ENCODE measurements at regions not wholly inside any gene's neighbourhood (a gene's known extent, or its start where the extent isn't known, plus 50 kb on each side); places are given as distances from the start of the nearest gene placed in this dataset.
A peak's percentile ranks its signal among the peaks of the same experiment; 100 is the strongest.

GRCh38 chr12:58719161-58719560 is 201.1 kb downstream of the LRIG3 start:
- TF ChIP-seq, protein P1, sequence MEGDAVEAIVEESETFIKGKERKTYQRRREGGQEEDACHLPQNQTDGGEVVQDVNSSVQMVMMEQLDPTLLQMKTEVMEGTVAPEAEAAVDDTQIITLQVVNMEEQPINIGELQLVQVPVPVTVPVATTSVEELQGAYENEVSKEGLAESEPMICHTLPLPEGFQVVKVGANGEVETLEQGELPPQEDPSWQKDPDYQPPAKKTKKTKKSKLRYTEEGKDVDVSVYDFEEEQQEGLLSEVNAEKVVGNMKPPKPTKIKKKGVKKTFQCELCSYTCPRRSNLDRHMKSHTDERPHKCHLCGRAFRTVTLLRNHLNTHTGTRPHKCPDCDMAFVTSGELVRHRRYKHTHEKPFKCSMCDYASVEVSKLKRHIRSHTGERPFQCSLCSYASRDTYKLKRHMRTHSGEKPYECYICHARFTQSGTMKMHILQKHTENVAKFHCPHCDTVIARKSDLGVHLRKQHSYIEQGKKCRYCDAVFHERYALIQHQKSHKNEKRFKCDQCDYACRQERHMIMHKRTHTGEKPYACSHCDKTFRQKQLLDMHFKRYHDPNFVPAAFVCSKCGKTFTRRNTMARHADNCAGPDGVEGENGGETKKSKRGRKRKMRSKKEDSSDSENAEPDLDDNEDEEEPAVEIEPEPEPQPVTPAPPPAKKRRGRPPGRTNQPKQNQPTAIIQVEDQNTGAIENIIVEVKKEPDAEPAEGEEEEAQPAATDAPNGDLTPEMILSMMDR (conservative IDR thresholded peaks at IDR 0.05; ENCODE audit: control insufficient read depth, insufficient read depth, low read depth, low read length) = no peak
- peak; percentile 50 for DNase-seq (ENCODE audit: low read depth)
- H3K4me3 ChIP-seq (ENCODE audit: control insufficient read depth, low read depth, low read length) = no peak overlapping the region

DNA sequence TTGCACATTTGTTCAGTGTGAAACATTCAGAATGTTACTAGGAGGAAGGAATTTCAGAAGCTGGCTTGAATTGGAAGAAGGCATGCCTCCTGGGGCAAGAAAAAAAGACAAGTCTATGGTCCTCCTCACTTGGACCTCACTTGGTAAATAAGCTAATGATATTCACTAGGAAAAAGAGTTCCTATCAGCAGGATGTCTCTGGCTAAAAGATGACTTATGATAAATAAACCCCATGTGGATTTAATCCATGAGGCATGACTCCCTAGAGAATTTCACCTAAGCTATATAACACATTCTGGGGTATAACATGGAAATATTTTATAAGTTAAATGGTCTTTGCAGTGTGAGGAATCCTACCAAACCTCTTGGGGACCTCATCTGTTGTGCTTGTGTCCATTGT is 199.9 kb downstream of the LRIG3 start:
- TF ChIP-seq, protein P1 (conservative IDR thresholded peaks at IDR 0.05; ENCODE audit: control insufficient read depth, insufficient read depth, low read depth, low read length) = no peak
- peak; percentile 7 for DNase-seq (ENCODE audit: low read depth)
- H3K4me3 ChIP-seq (ENCODE audit: control insufficient read depth, low read depth, low read length) = no peak overlapping the region

- TF ChIP-seq, protein P1 (conservative IDR thresholded peaks at IDR 0.05; ENCODE audit: control insufficient read depth, insufficient read depth, low read depth, low read length) = no peak
- DNase-seq (ENCODE audit: low read depth) = peak; percentile 7
- H3K4me3 ChIP-seq (ENCODE audit: control insufficient read depth, low read depth, low read length) = no peak overlapping the region
Measured at GRCh38 chr12:58725400-58726105, 194.8 kb downstream of the LRIG3 start.

DNA sequence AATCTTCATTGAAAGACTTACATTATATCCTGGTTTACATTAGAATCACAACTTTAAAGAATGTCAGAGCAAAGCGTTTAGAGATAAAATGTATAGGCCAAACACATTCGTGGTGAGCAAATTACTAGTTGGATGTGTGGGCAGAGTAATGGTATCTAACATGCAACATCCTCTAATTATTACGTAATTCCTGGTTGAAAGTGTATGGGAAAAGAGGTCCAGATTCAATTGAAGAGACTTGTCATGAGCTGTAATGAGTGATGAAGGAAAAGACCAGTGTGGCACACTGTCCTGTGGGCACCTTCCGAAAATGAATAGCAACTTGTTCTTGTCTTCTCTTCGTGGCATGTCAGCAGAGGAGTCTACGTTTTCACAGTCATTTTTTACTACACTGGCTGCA is 192.8 kb downstream of the LRIG3 start:
- no peak overlapping the region for H3K4me3 ChIP-seq (ENCODE audit: control insufficient read depth, low read depth, low read length)
- TF ChIP-seq, protein P1 (conservative IDR thresholded peaks at IDR 0.05; ENCODE audit: control insufficient read depth, insufficient read depth, low read depth, low read length) = no peak
- DNase-seq (ENCODE audit: low read depth) = peak; percentile 42

GRCh38 chr12:58728397-58728796 is 191.9 kb downstream of the LRIG3 start:
- peak; percentile 38 for DNase-seq (ENCODE audit: low read depth)
- no peak overlapping the region for H3K4me3 ChIP-seq (ENCODE audit: control insufficient read depth, low read depth, low read length)
- TF ChIP-seq, protein P1 (conservative IDR thresholded peaks at IDR 0.05; ENCODE audit: control insufficient read depth, insufficient read depth, low read depth, low read length) = no peak

DNA sequence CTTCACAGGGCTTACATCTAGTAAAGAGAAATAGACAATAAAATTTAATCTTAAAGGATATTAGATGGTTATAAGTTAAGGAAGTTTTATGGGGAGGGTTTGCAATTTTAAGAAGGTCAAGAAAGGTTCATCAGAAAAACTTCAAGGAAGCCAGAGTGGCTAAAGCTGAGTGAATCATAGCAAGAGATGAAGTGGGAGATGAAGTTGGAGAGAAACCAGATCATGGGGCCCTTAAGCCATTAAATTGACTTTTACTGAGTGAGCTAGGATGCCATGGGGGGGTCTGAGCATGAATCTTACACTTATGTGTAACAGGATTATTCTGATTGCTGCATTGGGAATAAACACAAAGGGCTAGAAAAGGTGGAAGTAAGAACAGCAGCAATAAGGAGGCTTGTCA is 189.2 kb downstream of the LRIG3 start:
- H3K4me3 ChIP-seq (ENCODE audit: control insufficient read depth, low read depth, low read length) = no peak overlapping the region
- TF ChIP-seq, protein P1 (conservative IDR thresholded peaks at IDR 0.05; ENCODE audit: control insufficient read depth, insufficient read depth, low read depth, low read length) = no peak
- no peak for DNase-seq (ENCODE audit: low read depth)

Data from fibroblast of mammary gland (primary cell).